K562 (cell line): ENCODE measurements at regions not wholly inside any gene's neighbourhood (a gene's known extent, or its start where the extent isn't known, plus 50 kb on each side); places are given as distances from the start of the nearest gene placed in this dataset.

Source experiments
- CCAR2 ChIP-seq: fragments of 200-400 bp; formaldehyde crosslinking; IDR thresholded peaks from 2 replicates; pipeline ENCODE4 v1.6.1; 2017; ENCODE audit warnings: mild to moderate bottlenecking, low read depth, low read length
- MECOM ChIP-seq: fragments of 250-450 bp; sonication (Bioruptor Pico); IDR thresholded peaks from 2 replicates; pipeline ENCODE4 v1.8.0; 2022; ENCODE audit warnings: inconsistent platforms
- TF ChIP-seq, protein P1 (sequence below): fragments of 200-600 bp; sonication (generic); IDR thresholded peaks from one replicate; pipeline ENCODE4 v1.6.1; 2012; ENCODE audit warnings: mild to moderate bottlenecking, low read depth, low read length, inconsistent platforms

DNA sequence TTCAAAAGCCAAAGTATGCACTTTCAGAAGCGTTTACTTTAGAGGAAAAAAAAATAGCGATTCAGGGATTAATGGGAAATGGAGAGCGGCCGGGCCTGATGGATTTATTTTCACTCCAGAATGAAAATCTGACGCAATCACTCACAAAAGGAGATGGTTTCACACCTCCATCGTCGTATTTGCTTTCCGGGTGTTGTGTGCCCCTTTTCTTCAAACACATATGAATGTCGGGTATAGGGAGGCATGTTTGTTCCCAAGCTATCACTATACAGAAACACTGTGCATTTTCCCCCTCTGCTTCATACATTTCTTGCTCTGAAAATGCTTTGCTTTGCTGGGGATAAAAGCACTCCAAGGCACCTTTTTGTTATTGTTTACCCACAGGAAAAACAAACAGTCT is 562.2 kb upstream of the ZFHX3 start (continued):
- TF ChIP-seq, protein P1, sequence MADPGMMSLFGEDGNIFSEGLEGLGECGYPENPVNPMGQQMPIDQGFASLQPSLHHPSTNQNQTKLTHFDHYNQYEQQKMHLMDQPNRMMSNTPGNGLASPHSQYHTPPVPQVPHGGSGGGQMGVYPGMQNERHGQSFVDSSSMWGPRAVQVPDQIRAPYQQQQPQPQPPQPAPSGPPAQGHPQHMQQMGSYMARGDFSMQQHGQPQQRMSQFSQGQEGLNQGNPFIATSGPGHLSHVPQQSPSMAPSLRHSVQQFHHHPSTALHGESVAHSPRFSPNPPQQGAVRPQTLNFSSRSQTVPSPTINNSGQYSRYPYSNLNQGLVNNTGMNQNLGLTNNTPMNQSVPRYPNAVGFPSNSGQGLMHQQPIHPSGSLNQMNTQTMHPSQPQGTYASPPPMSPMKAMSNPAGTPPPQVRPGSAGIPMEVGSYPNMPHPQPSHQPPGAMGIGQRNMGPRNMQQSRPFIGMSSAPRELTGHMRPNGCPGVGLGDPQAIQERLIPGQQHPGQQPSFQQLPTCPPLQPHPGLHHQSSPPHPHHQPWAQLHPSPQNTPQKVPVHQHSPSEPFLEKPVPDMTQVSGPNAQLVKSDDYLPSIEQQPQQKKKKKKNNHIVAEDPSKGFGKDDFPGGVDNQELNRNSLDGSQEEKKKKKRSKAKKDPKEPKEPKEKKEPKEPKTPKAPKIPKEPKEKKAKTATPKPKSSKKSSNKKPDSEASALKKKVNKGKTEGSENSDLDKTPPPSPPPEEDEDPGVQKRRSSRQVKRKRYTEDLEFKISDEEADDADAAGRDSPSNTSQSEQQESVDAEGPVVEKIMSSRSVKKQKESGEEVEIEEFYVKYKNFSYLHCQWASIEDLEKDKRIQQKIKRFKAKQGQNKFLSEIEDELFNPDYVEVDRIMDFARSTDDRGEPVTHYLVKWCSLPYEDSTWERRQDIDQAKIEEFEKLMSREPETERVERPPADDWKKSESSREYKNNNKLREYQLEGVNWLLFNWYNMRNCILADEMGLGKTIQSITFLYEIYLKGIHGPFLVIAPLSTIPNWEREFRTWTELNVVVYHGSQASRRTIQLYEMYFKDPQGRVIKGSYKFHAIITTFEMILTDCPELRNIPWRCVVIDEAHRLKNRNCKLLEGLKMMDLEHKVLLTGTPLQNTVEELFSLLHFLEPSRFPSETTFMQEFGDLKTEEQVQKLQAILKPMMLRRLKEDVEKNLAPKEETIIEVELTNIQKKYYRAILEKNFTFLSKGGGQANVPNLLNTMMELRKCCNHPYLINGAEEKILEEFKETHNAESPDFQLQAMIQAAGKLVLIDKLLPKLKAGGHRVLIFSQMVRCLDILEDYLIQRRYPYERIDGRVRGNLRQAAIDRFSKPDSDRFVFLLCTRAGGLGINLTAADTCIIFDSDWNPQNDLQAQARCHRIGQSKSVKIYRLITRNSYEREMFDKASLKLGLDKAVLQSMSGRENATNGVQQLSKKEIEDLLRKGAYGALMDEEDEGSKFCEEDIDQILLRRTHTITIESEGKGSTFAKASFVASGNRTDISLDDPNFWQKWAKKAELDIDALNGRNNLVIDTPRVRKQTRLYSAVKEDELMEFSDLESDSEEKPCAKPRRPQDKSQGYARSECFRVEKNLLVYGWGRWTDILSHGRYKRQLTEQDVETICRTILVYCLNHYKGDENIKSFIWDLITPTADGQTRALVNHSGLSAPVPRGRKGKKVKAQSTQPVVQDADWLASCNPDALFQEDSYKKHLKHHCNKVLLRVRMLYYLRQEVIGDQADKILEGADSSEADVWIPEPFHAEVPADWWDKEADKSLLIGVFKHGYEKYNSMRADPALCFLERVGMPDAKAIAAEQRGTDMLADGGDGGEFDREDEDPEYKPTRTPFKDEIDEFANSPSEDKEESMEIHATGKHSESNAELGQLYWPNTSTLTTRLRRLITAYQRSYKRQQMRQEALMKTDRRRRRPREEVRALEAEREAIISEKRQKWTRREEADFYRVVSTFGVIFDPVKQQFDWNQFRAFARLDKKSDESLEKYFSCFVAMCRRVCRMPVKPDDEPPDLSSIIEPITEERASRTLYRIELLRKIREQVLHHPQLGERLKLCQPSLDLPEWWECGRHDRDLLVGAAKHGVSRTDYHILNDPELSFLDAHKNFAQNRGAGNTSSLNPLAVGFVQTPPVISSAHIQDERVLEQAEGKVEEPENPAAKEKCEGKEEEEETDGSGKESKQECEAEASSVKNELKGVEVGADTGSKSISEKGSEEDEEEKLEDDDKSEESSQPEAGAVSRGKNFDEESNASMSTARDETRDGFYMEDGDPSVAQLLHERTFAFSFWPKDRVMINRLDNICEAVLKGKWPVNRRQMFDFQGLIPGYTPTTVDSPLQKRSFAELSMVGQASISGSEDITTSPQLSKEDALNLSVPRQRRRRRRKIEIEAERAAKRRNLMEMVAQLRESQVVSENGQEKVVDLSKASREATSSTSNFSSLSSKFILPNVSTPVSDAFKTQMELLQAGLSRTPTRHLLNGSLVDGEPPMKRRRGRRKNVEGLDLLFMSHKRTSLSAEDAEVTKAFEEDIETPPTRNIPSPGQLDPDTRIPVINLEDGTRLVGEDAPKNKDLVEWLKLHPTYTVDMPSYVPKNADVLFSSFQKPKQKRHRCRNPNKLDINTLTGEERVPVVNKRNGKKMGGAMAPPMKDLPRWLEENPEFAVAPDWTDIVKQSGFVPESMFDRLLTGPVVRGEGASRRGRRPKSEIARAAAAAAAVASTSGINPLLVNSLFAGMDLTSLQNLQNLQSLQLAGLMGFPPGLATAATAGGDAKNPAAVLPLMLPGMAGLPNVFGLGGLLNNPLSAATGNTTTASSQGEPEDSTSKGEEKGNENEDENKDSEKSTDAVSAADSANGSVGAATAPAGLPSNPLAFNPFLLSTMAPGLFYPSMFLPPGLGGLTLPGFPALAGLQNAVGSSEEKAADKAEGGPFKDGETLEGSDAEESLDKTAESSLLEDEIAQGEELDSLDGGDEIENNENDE: no peak
- TF ChIP-seq MECOM (CRISPR knock-in tag): no peak
- no peak for TF ChIP-seq CCAR2
